Stimulated activated naive B cell treated with anti-CD40 and anti-IgM and Interleukin-4, amounts not matched to agents 10 μg/mL and 1 μg/mL and 100 μg/mL, for 72 hours (primary cell): ENCODE measurements at regions not wholly inside any gene's neighbourhood (a gene's known extent, or its start where the extent isn't known, plus 50 kb on each side); places are given as distances from the start of the nearest gene placed in this dataset.

Experiments used
- ATAC-seq, 2 donors: fragments of 150-1000 bp; cut with Tn5 transposase; replicated peaks; 2 replicates each; pipeline ENCODE4 v1.10.0; 2021; ENCODE audit warnings: moderate library complexity in 1 of 2
- DNase-seq: peaks from one replicate; pipeline ENCODE4 v3.0.0; 2021
- H3K27ac Mint-ChIP-seq: one replicate; pipeline ENCODE4 v1.8.0; 2022; ENCODE audit warnings: mild to moderate bottlenecking, mixed read lengths
- H3K27me3 Mint-ChIP-seq, 2 donors: one replicate each; pipeline ENCODE4 v1.8.0; 2022; ENCODE audit warnings: mixed read lengths in 2 of 2
- H3K36me3 Mint-ChIP-seq, 2 donors: one replicate each; pipeline ENCODE4 v1.8.0; 2022; ENCODE audit warnings: mixed read lengths in 2 of 2, mild to moderate bottlenecking in 1 of 2
- H3K4me1 Mint-ChIP-seq, 2 donors: one replicate each; pipeline ENCODE4 v1.8.0; 2022; ENCODE audit warnings: mixed read lengths in 2 of 2, mild to moderate bottlenecking in 1 of 2
- H3K4me3 Mint-ChIP-seq, 2 donors: one replicate each; pipeline ENCODE4 v1.8.0; 2022; ENCODE audit warnings: mild to moderate bottlenecking in 2 of 2, mixed read lengths in 2 of 2, moderate library complexity in 1 of 2
- H3K9me3 Mint-ChIP-seq, 2 donors: one replicate each; pipeline ENCODE4 v1.8.0; 2022; ENCODE audit warnings: mixed read lengths in 2 of 2, mild to moderate bottlenecking in 1 of 2

DNA sequence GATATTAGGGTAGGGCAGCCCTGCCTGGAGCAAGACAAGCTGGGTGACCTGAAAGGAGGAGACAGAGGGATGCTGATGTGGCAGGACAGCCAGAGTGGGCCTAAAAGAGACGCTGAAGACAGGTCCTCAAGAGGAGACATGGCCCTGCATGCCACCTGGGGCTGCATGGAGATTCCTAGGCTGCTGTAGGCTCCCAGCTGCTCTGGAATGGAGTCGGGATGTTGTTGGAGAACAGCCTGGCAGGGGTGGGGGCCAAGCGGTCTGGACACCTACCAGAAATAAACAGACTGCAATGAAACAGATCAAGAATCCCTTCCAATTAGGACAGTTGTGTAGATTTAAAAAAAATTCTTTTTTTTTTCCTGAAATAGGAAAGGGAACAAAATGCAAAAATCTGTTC, 97.8 kb upstream of the NPAS2 start:
- ATAC-seq (no peak), DNase-seq (no peak)
- Mint-ChIP-seq H3K4me1 (no peaks in the 10 kb centered on the region), H3K36me3 (no peaks in the 10 kb centered on the region), H3K4me3 (no peak overlapping the region), H3K27me3 (peaks cover 13 to 23% of the 10 kb centered on the region in 2 donors), H3K27ac (no peak overlapping the region), H3K9me3 (peaks cover 0 to 2% of the 10 kb centered on the region in 2 donors)

DNA sequence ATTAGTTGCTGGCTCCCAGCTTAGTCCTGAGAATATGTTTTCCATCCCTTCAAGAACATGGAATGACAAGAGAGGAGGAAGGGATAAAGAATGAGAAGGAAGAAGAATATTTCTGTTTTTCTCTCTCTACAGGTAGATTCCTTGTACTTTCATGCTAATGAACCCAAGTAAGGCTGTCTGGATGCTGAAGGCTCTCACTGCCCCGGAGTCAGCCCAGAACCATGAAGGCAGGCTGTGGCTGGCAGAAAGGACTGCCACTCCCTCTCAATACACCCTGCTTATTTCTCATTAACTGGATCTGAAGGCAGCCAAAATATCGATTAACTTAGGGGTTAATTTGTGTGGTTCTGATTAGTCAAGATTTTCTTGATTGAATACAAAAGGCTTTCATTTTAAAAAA, 93.1 kb upstream of the NPAS2 start:
- H3K36me3 Mint-ChIP-seq: no peaks in the 10 kb centered on the region
- peaks cover 28 to 31% of the 10 kb centered on the region in 2 donors for H3K27me3 Mint-ChIP-seq
- H3K4me1 Mint-ChIP-seq: no peaks in the 10 kb centered on the region
- H3K4me3 Mint-ChIP-seq: no peak overlapping the region
- no peak overlapping the region for H3K27ac Mint-ChIP-seq
- DNase-seq (no peak), ATAC-seq (no peak)
- H3K9me3 Mint-ChIP-seq: peaks cover 4 to 7% of the 10 kb centered on the region in 2 donors

DNA sequence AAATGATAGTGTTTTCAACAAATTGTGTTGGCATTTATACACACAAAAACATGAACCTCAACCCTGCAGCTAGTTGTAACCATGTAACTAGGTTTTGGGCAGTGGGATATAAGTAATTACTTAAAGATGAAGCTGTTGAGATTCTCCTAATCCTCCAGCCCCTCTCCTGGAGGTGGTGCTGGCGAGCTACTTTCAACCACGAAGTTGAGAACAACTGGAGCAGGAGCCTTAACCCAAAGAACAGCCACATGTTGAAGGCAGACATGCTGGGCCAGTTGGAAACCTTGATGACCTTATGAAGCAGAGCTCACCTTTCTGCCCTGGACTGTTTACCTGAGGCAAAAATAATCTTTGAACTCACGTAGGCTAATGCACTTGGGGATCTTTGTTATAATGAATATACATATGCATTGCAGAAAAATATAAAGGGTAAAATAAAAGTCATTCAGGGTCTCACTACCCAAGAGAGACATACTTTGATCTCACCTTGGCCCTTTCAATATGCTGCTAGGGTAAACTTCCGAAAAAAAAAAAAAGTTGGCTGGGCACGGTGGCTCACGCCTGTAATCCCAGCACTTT, 89.6 kb upstream of the NPAS2 start:
- H3K4me1 Mint-ChIP-seq: no peaks in the 10 kb centered on the region
- H3K9me3 Mint-ChIP-seq: peaks cover 4 to 7% of the 10 kb centered on the region in 2 donors
- H3K27ac Mint-ChIP-seq: no peak overlapping the region
- peaks cover 34 to 49% of the 10 kb centered on the region in 2 donors for H3K27me3 Mint-ChIP-seq
- ATAC-seq (peak; percentile 38 to 59), DNase-seq (peak; percentile 9)
- H3K4me3 Mint-ChIP-seq: no peak overlapping the region
- H3K36me3 Mint-ChIP-seq: no peaks in the 10 kb centered on the region

GRCh38 chr2:100731535-100731981, 88.4 kb upstream of the NPAS2 start:
- peaks cover 36 to 52% of the 10 kb centered on the region in 2 donors for H3K27me3 Mint-ChIP-seq
- no peak for ATAC-seq
- H3K9me3 Mint-ChIP-seq: peaks cover 4% of the 10 kb centered on the region in 2 donors
- no peak overlapping the region for H3K4me3 Mint-ChIP-seq
- DNase-seq: no peak
- no peaks in the 10 kb centered on the region for H3K36me3 Mint-ChIP-seq
- no peak overlapping the region for H3K27ac Mint-ChIP-seq
- no peaks in the 10 kb centered on the region for H3K4me1 Mint-ChIP-seq

DNA sequence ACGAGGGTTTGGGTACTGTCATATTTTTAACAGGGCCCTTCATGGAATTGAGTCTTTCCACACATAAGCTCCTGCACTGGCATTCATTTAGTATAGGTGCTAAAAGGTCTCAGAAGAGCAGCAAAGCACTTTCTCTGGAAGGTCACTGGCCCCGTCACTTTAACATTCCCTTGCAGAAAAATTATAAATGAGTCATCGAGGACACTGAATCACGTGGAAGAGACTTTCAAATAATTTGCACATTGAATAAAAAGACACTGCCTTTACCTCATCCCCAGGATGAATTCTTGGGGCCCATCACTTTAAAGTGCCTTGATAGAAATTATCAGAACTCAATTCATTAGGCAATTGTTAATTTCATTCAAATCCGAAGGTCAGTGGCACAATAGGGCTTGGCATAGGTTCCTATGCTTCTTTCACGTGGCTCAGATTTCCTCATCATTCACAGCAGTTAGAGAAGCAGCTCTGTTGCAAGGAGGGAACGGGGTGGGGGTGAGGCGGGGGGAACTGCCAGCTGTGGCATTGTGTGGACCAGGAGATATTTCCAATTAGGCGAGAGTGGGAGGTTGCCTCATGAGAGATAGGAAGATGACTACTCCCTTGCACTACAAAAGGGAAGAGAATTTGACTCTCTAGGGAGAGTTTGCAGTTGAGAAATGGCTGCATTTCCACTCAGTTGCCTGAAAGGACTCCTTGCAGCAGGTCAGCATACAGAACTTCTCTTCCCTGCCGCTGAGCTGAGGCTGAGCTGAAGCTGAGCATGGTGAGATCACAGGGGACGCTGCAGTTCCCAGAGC, 86.3 kb upstream of the NPAS2 start:
- Mint-ChIP-seq H3K9me3 (peaks cover 4% of the 10 kb centered on the region in 2 donors), H3K4me3 (no peak overlapping the region), H3K27ac (no peak overlapping the region), H3K4me1 (no peaks in the 10 kb centered on the region), H3K36me3 (no peaks in the 10 kb centered on the region), H3K27me3 (peaks cover 32 to 56% of the 10 kb centered on the region in 2 donors)
- ATAC-seq: no peak
- no peak for DNase-seq

DNA sequence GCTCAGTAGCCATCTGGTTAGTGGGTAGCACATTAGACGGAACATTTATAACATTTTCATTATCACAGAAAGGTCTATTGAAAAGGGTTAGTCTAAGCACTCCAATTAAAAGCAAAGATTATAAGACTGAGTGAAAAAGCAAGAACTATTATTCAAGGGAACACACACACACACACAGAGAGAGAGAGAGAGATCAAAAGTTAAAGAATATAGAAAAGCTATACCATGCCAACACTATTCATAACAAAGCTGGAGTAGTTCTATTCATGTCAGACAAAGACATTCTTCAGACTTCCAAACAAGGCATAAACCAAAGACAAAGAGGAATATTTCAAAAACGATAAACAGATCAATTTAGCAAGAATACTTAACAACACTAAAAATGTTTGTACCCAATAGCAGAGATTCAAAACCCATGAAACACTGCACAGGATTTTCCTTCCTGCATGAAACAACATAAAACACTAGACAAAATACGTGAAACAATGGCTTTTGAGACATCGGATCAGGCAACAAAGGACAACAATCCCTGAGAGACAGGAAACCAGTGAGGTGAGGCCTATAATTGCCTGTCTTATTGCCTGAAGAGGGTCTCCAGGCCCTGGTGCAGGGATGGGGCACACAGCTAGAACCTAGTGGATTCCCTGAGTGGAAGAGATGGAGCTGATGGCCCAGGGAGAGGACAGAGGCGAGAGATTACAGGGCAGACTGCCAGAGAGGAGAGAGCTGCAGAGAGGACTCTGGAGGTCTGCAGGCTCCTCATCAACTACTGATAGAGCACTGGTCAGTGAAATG, 83.6 kb upstream of the NPAS2 start:
- H3K27me3 Mint-ChIP-seq: peaks cover 34 to 48% of the 10 kb centered on the region in 2 donors
- no peak overlapping the region for H3K4me3 Mint-ChIP-seq
- no peaks in the 10 kb centered on the region for H3K36me3 Mint-ChIP-seq
- ATAC-seq (no peak), DNase-seq (no peak)
- no peaks in the 10 kb centered on the region for H3K9me3 Mint-ChIP-seq
- H3K4me1 Mint-ChIP-seq: no peaks in the 10 kb centered on the region
- H3K27ac Mint-ChIP-seq: no peak overlapping the region

- no peak for DNase-seq
- Mint-ChIP-seq H3K36me3 (no peaks in the 10 kb centered on the region), H3K27ac (no peak overlapping the region), H3K4me1 (no peaks in the 10 kb centered on the region), H3K27me3 (peaks cover 24 to 26% of the 10 kb centered on the region in 2 donors), H3K9me3 (no peaks in the 10 kb centered on the region), H3K4me3 (no peak overlapping the region)
- ATAC-seq: no peak
Measured at GRCh38 chr2:100739735-100740432, 80.1 kb upstream of the NPAS2 start.

GRCh38 chr2:100741880-100742276, 78.1 kb upstream of the NPAS2 start:
- Mint-ChIP-seq H3K27ac (no peak overlapping the region), H3K36me3 (no peaks in the 10 kb centered on the region), H3K4me3 (no peak overlapping the region), H3K4me1 (no peaks in the 10 kb centered on the region), H3K9me3 (no peaks in the 10 kb centered on the region), H3K27me3 (peaks cover 19 to 23% of the 10 kb centered on the region in 2 donors)
- ATAC-seq (no peak), DNase-seq (no peak)

DNA sequence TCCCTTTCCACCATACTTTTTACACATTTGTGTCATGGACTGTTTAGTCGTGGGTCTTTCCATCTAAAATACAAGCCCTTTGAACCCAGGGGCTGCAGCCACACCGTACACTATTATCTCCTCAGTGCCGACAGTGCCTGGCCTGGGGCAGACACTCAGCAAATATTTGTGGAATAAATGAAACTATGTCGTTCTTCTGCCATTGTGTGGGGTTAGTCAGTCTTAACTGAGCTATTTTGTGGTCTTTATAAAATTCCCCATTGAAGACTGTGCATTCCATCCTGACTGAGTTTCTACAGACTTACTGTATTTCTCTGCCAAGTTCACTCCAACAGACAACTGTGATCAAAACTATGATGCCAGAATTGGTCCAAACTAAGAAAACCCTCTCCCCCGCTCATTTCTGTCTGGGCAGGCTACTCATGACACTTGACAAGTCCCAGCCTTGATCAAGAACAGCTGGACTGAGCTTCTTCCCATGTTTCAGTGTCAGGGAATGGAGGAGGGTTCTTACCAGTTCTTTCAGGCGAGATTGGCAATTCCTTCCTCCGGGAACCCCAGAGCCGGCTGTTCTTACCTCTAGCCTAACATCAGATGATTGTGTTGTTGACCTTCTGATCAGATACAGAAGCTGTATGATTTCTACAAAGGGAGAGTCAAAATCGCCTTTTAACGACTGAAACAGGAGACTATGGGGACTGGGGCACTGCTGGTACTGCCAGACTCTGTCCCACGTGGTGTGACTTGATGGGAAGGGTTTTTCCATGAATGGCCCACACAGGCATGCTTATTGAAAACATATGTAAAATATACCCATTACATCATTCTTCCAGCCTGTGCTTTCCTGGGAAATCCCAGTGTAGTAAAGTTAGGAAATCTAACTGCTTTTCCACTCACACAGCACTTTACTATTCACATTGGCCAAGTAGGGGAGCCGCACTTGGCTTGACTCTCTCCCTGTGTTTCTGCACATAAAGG, 77.4 kb upstream of the NPAS2 start:
- no peaks in the 10 kb centered on the region for H3K4me1 Mint-ChIP-seq
- DNase-seq: no peak
- no peak overlapping the region for H3K27ac Mint-ChIP-seq
- peaks cover 23% of the 10 kb centered on the region in 2 donors for H3K27me3 Mint-ChIP-seq
- no peak overlapping the region for H3K4me3 Mint-ChIP-seq
- no peaks in the 10 kb centered on the region for H3K9me3 Mint-ChIP-seq
- H3K36me3 Mint-ChIP-seq: no peaks in the 10 kb centered on the region
- ATAC-seq: no peak

DNA sequence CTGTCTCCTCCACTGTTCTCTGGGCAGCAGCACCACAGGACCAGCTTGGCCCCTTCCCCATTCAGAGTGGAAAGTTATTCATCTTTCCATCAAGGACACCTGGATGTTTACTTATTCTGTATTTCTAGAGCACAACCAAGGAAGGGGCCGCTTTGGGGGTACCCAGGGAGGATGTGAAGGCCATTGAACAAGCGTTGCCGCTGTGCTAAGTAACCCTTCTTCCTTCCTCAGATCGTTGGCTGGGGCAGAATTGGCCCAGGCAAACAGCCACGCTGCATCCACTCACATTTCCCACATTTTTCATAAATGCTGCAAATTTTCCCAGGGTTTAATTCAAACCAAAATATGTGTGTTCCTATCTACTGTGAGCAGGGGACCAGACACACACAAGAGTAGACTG, 76.2 kb upstream of the NPAS2 start:
- no peaks in the 10 kb centered on the region for H3K9me3 Mint-ChIP-seq
- no peaks in the 10 kb centered on the region for H3K36me3 Mint-ChIP-seq
- H3K27me3 Mint-ChIP-seq: peaks cover 27 to 28% of the 10 kb centered on the region in 2 donors
- no peak overlapping the region for H3K27ac Mint-ChIP-seq
- DNase-seq (no peak), ATAC-seq (no peak)
- no peaks in the 10 kb centered on the region for H3K4me1 Mint-ChIP-seq
- no peak overlapping the region for H3K4me3 Mint-ChIP-seq

- Mint-ChIP-seq H3K27ac (no peak overlapping the region), H3K36me3 (no peaks in the 10 kb centered on the region), H3K9me3 (no peaks in the 10 kb centered on the region), H3K27me3 (peaks cover 28 to 30% of the 10 kb centered on the region in 2 donors), H3K4me1 (no peaks in the 10 kb centered on the region), H3K4me3 (no peak overlapping the region)
- ATAC-seq (no peak), DNase-seq (no peak)
Measured at GRCh38 chr2:100744184-100744583, 75.8 kb upstream of the NPAS2 start.

DNA sequence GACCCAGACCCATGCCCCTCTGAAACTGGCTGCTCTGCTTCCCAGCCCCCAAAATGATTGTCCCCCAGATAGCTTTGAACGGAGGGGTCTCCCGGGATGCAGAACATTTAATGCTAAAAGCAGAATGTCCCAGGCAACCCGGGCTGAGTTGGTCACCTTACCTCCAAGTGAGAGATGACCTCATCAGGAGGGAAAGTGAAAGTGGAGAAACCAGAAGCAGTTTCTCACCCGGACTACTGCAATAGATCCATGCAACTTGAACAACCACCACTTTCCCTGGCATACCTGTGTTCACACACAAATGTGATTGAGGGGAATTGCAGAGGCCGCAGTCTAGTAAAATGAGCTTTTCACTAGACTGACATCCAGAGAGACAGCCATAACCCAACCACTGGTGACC, 75.3 kb upstream of the NPAS2 start:
- Mint-ChIP-seq H3K36me3 (no peaks in the 10 kb centered on the region), H3K4me3 (no peak overlapping the region), H3K9me3 (no peaks in the 10 kb centered on the region), H3K4me1 (no peaks in the 10 kb centered on the region), H3K27ac (no peak overlapping the region), H3K27me3 (peaks cover 28 to 34% of the 10 kb centered on the region in 2 donors)
- no peak for DNase-seq
- ATAC-seq: no peak

DNA sequence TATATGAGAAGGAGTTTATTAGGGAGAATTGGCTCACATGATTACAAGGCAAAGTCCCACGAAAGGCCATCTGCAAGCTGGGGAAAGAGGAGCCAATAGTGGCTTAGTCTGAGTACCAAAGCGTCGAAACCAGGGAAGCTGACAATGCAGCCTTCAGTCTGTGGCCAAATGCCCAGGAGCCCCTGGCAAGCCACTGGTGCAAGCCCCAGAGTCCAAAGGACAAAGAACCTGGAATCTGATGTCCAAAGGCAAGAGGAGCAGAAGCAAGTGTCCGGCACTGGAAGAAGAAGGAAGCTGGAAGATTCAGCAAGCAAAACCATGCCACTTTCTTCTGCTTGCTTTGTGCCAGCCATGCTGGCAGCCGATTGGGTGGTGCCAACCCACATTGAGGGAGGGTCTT, 74.3 kb upstream of the NPAS2 start:
- Mint-ChIP-seq H3K27ac (no peak overlapping the region), H3K4me3 (no peak overlapping the region), H3K36me3 (no peaks in the 10 kb centered on the region), H3K4me1 (no peaks in the 10 kb centered on the region), H3K27me3 (peaks cover 25 to 32% of the 10 kb centered on the region in 2 donors), H3K9me3 (peaks cover 0 to 2% of the 10 kb centered on the region in 2 donors)
- DNase-seq: no peak
- no peak for ATAC-seq
